HG03066 (cell line): ENCODE measurements at regions not wholly inside any gene's neighbourhood (a gene's known extent, or its start where the extent isn't known, plus 50 kb on each side); places are given as distances from the start of the nearest gene placed in this dataset.

ENCODE experiments used
- ATAC-seq: cut with Tn5 transposase; IDR thresholded peaks from one replicate; pipeline ENCODE4 v1.9.1; 2021; ENCODE audit warnings: low read depth; ENCODE audit not compliant: unreplicated experiment

- ATAC-seq: no peak
These were observed 322.9 kb upstream of the MAF start for GRCh38 chr16:79923431-79923830.

DNA sequence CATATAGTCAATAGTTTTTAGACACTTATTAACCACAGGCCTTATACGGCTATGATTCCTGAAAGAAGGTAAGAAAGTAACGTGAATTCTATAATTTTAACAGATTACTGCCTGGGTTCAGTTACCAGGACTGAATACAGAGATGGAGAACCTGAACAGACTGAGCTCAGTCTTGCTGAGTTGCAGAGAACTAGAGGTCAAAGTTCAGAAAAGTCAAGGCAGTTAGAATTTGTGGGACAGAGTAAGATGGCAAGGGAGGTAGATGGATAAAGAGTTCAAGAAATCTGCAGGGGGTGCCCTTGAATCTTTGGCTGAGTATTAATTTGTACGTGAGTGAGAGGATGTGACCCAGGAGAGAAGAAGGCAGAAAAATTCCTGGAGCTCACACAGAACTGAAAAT lies 320.1 kb upstream of the MAF start:
- ATAC-seq: no peak

- no peak for ATAC-seq
These were observed 318.4 kb upstream of the MAF start for GRCh38 chr16:79918916-79919315.

GRCh38 chr16:79915761-79916160 lies 315.2 kb upstream of the MAF start:
- ATAC-seq: no peak

DNA sequence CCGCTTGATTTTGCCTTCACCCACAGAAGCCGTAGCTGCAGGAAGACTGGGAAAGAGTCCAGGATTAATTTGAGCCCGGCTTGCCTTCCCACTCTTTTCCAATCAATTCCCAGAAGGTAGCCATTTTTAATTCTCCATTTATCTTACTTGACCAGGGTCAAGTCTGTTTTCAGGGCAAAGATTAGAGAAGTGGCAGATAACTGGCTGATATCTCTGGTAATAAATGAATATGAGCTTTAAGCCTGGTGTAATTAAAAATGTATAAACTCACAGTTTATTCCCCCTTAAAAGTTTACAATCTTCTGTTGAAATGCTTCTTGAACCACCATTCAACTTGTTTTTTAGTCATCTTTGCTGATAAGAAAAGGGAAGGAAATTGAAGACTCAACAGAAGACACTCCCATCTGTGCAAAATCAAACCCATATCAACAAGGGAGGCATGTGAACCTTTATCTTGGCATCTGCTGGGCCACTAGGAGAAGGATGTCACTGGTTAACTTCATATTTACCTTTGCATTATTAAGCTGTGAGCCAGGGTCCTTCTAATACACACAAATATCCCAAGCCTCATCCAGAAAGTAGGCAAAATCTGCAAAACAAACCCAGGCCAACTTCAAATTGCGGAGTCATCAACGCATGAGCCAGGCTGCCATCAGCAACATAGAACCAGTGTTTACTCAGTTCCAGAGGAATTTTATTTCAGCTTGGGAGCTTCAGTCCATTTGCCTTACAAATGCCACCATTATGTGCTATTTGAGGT lies 314.6 kb upstream of the MAF start:
- no peak for ATAC-seq

- no peak for ATAC-seq
These were observed 312.2 kb upstream of the MAF start for GRCh38 chr16:79912592-79913310.

DNA sequence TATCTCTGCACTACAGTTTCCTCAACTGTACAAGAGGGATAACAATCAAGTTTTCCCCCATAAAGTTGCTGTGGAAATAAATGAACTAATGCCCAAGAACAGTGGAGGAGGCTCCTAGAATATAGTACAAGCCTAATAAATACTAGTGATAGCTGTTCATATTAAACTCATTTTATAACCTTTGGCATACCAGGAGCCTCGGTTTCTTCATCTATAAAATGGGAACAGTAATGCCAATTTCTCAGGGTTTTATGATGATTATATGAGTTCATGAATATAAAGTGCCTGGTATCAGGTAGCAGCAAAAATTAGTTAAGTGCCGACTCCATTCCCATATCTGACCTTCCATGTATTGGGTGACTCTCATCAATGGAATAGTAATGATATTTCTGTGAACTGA lies 311.1 kb upstream of the MAF start:
- ATAC-seq: no peak

GRCh38 chr16:79909571-79909970 lies 309.0 kb upstream of the MAF start:
- ATAC-seq: no peak

GRCh38 chr16:79903471-79903870 lies 302.9 kb upstream of the MAF start:
- ATAC-seq: no peak

- no peak for ATAC-seq
These were observed 301.8 kb upstream of the MAF start for GRCh38 chr16:79902351-79902750.

- no peak for ATAC-seq
These were observed 301.0 kb upstream of the MAF start for GRCh38 chr16:79901522-79901921.

- ATAC-seq: no peak
These were observed 299.2 kb upstream of the MAF start for GRCh38 chr16:79899716-79900115.

GRCh38 chr16:79899316-79899715 lies 298.8 kb upstream of the MAF start:
- no peak for ATAC-seq

DNA sequence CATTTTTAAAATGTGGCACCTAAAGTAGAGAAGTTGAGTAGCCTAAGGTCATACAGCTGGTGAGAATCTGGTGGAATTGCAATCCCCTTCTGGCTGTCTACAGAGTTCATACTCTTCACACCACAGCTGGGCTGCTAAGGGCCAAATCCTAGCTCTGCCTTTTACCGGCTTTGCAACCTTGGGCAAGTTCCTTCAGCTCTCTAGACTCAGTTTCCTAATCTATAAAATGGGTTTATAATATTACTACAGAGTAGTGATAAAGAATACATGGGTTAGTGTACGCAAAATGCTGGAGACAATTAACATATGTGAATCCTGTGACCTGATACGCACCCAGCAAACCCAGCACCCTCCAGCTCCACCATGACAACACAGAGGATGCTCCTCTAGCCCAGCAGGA lies 298.2 kb upstream of the MAF start:
- ATAC-seq: no peak

- no peak for ATAC-seq
These were observed 297.1 kb upstream of the MAF start for GRCh38 chr16:79897453-79898146.

DNA sequence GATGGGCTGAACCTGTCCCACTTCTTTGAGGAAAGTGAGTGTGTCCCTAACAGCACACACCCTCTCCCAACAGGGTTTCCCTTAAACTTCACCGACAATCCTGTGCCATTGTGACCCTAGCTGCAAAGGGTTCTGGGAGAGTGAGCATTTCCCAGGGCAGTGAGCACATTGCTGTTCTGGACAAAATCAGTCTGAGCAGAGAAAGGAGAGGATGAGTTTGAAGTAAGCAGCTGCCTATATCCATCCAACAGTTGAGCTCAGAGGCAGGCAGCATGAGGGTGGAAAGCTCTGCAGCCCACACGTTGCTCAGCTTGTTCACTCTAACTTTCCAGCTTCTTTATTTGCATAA lies 296.5 kb upstream of the MAF start:
- no peak for ATAC-seq

DNA sequence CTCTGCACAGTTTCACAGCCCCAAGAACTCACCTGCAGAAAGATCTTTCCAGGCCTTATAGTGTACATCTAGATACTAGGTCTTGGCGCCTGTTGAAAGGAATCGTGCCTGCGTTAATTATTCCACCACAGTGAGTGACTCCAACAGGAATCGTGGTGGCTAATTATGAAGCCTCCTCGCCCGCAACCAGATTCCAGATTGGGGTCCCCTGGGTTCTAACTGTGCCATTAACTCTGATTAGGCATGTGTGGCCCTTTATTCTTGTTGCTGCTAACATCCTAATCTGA lies 295.3 kb upstream of the MAF start:
- no peak for ATAC-seq

GRCh38 chr16:79895053-79895916 lies 294.7 kb upstream of the MAF start:
- ATAC-seq: no peak

DNA sequence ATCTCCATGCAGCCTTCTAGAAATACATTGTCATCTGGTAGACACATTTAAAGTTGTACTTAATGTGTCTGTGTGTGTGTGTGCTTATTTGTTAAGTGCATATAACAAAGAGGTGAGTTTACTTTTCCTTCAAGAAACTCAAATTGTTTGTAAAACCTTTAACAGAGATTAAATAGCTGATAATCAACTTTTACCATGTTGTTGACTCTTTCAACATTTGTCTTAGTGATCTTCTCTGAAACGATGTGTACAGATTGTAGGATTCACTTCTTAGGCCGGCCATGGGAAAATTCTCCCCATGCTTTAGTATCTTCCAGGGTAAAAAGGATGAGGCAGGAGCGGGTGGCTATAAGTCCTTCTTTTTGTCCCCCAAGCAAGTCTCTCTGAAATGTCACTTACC lies 292.9 kb upstream of the MAF start:
- ATAC-seq: no peak

DNA sequence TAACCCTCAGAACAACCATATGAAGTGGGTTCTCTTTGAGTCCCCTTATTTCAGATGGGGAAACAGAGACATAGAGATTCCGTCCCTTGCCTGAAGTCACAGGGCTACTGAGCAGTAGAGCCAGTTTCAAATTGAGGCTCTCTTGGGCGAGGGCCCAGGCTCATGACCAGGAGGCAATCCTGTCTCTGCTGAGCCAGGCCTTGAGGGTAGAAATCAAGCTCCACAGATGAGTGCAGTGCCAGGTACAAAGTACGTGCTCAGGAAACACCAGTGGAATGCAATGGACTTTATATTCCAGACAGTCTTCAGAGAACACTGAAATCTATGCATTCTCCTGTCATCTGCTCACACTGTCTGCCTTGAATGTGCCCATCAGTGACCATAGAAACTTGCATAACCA lies 291.7 kb upstream of the MAF start:
- no peak for ATAC-seq

DNA sequence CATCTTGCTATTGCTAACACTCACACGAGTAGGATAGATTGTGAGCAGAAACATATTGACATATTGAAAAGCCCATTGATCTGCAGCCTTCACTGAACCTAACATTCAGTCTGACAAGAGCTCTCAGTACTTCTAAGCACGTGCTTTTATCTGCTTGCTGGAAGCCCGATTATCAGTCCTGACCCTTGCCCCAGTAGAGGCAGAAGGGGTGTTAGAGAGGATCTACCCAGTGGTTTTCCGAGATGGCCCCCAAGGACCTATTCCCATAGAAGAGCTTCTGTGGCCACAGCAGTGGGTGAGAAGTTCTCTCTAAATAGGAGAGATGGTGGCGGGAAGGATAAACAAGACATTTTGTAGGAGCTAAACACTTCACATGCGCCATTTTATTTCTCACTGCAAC lies 290.9 kb upstream of the MAF start:
- no peak for ATAC-seq
